ENCODE measurements at regions not wholly inside any gene's neighbourhood (a gene's known extent, or its start where the extent isn't known, plus 50 kb on each side); places are given as distances from the start of the nearest gene placed in this dataset.

- TF ChIP-seq RBBP5 (IDR thresholded peaks at IDR 0.05; ENCODE audit: borderline replicate concordance, low read depth, low read length) = no peak
- no peak for TF ChIP-seq SAP30 (IDR thresholded peaks at IDR 0.05; ENCODE audit: insufficient read depth, insufficient replicate concordance, low read length)
- TF ChIP-seq CREB1 (IDR thresholded peaks at IDR 0.05) = no peak
- no peak for TF ChIP-seq CHD7 (IDR thresholded peaks at IDR 0.05; ENCODE audit: insufficient replicate concordance, low read length)
- TF ChIP-seq JUND (IDR thresholded peaks at IDR 0.05; ENCODE audit: low read length) = no peak
These were observed 225.7 kb downstream of the TMEM167A start (continued) for GRCh38 chr5:82851471-82851870.

Measured in H1 (cell line).